DMS53 (cell line): ENCODE measurements at regions not wholly inside any gene's neighbourhood (a gene's known extent, or its start where the extent isn't known, plus 50 kb on each side); places are given as distances from the start of the nearest gene placed in this dataset.

Experiments used
- DNase-seq: peaks from one replicate; lab custom pipeline; 2025; lab: John Stamatoyannopoulos, UW

DNA sequence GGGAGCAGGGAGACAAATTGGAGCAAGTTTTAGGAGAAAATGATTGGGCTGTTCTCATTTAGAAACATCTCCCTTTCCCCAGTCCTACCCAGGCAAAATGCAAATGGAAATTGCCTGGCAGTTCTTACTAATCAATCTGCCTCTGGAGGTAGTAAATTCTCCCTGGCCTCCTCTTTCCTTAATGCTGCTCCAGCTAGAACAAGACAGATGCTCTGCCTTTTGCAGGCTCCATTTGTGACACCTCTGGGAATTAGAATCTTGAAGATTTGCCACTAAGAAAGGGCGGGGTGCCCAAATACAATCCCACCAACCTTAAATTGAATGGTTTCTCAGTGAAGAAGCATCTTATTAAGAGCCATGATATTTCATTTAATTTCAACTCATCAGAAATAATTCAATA is 377.7 kb upstream of the CDH11 start:
- no peak for DNase-seq

DNA sequence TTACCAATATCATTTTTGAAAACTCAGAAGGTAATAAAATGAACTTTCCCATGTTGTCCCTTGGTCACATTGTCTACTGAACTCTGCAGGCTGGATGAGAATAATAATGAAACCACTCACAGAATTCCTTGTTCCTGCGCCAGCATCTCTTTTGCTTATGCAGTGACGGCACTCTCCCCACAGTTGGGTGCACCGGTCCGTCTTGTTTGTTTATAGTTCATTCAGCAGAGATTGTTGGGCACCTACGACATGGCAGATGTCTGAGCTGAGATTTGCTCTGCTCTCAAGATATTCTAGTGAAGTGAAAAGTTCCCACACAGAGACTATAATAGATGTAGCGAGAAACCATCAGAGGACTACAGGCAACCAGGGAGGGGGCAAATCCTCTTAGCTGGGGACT is 375.7 kb upstream of the CDH11 start:
- DNase-seq, result no peak

DNA sequence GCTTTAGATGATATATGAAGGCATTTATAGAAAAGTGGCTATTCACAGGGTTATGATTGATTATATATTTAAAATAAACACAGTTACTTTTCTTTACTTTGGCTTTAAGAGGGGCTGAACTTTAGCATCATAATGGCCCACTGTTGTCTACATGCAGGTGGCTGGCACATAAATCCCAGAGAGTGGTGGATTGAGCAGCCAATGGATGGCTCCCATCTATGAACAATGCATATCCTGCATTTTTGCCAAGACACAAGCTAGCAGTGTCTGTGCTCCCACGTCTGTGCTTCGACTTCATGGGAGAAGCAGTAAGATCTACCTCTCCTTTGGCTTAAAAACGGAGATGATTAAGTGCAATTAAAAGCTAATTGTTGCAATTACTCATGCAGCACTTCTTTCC is 373.2 kb upstream of the CDH11 start:
- no peak for DNase-seq

DNA sequence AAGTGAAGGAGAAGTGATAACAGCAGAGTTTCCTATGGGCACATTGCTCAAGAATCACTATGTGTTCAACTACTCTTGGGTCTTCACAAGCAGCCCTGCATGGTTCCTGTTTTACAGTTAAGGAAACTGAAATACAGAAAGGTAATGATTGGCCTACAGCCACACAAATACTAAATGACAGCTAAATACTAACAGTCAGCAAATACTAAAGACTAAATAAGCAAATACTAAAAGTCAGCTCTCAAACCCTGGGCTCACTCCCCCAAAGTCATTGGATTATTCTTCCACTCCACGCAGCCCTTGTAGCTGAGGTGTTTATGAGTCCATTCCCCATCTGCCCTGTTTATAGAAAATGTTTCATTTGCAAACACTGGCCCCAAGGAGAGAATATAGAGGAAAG is 372.7 kb upstream of the CDH11 start:
- no peak for DNase-seq

DNA sequence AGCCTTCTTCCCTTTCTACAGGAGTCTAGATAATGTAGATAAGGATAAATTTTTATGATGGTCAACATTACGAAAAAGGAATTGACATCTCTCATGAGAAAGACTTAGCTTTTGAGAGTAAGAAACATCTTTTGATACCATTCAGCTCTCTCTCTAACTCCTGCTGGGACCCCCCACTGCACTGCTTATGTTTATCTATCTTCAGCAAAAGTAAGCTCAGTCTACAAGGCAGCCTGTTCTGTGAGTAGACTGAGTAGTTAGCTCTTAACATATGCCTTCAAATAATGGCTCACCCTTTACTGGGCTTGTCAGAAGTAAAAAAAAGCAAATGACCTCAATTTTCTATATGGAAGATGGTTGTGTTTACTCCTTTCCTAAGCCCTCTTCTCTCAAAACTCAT is 372.2 kb upstream of the CDH11 start:
- DNase-seq, result no peak

DNA sequence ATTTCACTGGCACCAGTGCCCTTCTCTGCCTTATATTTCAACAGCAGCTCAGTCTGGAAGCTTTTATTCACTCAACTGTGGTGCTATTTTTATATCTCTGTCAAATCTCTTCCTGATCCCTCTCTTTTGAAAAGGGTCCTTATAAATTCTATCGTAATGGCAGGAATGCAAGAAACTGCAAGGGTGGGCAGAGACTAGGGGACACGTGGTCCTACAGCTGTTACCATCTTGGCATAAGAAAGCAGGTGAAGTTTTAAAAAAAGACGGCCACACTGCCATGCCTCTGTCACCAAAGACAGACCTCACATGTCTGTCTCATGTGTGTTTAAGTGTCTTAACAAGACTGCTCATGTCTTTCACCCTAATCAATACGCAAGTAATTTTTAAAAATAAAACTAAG is 368.4 kb upstream of the CDH11 start:
- no peak for DNase-seq

DNA sequence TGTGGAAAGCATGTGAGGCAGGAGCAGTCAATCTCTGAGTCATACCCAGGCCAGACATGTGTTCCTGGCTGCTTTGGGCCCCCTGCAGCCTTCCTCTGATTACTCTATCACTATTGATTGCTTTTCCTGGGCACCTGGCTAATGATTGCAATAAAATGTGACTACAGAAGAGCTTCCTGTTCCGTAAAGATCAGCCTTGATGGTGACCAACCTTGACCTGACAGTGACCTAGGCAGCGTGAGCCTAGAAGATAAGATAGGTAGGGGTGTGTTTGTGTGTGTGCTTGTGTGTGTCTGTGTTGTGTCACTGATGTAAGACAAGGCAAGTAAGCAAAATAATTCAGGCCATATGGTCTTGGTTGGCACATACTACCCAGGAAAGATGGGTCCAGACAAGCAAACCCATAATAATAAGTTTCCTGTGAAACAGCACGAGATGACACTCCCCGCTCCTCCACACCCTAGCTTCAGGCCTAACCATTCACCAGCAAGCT is 367.7 kb upstream of the CDH11 start:
- no peak for DNase-seq

GRCh38 chr16:65487231-65487630 is 365.4 kb upstream of the CDH11 start:
- no peak for DNase-seq

GRCh38 chr16:65481956-65482355 is 360.1 kb upstream of the CDH11 start:
- no peak for DNase-seq

- DNase-seq, result no peak
Measured at GRCh38 chr16:65480281-65481091, 358.6 kb upstream of the CDH11 start.

DNA sequence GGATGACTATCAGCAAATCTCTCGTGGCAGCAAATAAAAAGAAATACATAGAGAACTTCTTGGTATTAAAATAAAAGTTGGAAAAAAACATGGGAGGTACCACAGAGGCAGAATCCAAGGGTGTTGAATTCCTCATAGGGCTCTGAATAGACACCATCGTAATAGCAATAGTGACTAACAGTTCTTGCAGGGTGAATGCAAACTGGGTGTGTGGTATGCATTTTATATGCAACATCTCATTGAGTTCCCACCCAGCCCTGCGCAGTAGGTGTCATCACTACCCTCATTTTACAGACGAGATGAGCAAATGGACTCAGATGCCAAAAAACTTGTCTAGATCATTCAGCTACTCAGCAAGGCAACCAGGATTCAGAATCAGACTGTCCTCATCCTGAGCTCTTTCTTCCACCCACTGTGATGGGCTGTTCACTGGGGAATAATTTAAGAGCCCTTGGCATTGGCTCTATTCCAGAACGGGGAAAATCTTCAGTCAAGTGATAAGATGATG is 354.6 kb upstream of the CDH11 start:
- no peak for DNase-seq

GRCh38 chr16:65473699-65474098 is 351.8 kb upstream of the CDH11 start:
- DNase-seq, result no peak

DNA sequence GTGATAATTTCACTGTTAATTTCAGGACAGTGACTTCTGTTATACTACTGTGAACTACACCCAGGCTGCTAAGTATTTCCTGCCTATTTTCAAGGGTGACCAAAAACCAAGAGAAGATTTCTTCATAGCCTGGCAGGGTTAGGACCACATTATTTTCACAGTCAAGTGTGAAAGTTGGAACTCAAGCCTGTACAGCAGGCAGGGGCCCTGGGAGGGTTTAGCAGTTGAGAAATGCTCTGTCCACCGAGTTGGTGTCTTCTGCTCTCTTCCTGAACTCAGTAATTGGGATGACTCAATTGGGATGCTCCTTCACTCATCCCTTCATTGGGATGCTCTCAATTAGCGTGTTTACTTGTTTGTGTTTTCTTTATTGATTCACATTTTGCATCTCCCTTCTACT is 347.3 kb upstream of the CDH11 start:
- DNase-seq, result no peak

- no peak for DNase-seq
Measured at GRCh38 chr16:65468133-65468532, 346.3 kb upstream of the CDH11 start.

GRCh38 chr16:65463652-65464260 is 341.9 kb upstream of the CDH11 start:
- no peak for DNase-seq

- no peak for DNase-seq
Measured at GRCh38 chr16:65457084-65457483, 335.2 kb upstream of the CDH11 start.

- no peak for DNase-seq
Measured at GRCh38 chr16:65455761-65456160, 333.9 kb upstream of the CDH11 start.

DNA sequence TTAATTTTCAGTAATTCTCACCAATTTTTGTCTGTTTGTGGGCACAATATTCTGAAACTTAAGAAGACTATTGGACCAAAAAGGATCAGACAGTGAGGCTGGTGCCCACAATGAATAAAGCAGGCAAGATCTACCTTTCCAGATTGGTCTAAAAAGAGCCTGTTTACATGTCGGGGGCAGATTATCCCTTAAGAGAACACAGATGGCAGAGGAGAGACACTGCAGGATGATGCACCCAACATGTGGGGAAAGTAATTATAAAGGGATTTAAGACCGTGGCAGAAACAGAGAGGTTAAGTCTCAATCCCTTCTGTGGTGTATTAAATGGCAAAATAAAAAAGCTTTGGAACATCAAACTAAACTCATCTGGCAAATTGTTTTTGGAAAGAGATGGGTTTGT is 331.8 kb upstream of the CDH11 start:
- DNase-seq, result no peak

- no peak for DNase-seq
Measured at GRCh38 chr16:65449526-65449925, 327.7 kb upstream of the CDH11 start.

GRCh38 chr16:65446427-65446826 is 324.6 kb upstream of the CDH11 start:
- DNase-seq, result no peak

DNA sequence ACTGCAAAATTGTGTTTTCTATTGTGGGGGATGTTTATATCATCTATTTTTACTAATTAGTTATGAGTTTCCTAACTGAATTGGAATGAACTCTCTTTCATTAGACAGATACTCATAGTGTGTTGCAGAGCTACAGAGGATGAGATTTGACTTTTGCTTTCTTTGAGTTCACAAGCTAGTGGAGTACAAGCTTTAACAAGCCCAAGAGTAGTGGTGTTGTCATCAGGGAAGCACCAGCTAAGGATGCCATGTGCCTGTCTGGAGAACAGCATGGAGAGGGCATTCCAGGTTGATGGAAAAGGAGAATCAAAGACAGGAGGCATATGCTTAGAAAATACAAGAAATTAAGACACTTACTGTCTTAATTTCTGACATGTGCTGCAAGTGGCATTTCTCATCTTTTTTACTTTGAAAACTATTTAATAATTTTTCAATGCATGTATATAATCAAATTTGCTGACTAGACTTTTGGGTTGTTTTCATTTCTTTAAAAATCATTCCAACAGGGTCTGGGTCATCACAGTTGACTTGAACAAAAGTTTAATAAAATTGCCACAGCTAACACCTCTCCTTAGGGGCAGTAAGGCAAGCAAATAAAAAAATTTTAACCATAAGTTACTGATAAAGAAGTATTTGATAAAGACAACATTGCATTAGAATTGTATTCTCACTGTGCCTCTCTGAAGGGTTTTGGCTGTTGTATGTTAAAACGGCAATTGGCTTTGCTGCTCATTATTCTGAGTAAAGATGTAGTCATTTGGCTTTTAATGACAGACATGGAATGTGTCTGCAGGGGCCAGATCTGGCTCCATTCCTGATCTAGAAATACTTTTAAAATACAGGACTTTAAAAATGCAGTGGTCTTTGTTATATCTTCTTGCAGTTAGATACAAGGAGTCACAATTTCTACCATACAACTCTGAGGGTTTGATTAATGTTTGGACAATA is 323.7 kb upstream of the CDH11 start:
- no peak for DNase-seq

- no peak for DNase-seq
Measured at GRCh38 chr16:65441501-65441900, 319.6 kb upstream of the CDH11 start.
